CD4-positive, alpha-beta T cell (primary cell): ENCODE measurements at regions not wholly inside any gene's neighbourhood (a gene's known extent, or its start where the extent isn't known, plus 50 kb on each side); places are given as distances from the start of the nearest gene placed in this dataset.

Source experiments
- ATAC-seq: fragments of 200-7000 bp; cut with Tn5 transposase; one replicate; pipeline ENCODE4 v1.10.0; 2022; ENCODE audit warnings: mild to moderate bottlenecking; ENCODE audit not compliant: poor library complexity
- CTCF ChIA-PET: fragments of 350-600 bp; sonication (Branson Sonifier 250); formaldehyde crosslinking; loops from one replicate; lab custom pipeline; 2021; ENCODE audit warnings: antibody characterized with exemption, inconsistent platforms; lab: Charles Lee
- POLR2A ChIA-PET: fragments of 350-600 bp; sonication (Branson Sonifier 250); formaldehyde crosslinking; loops from one replicate; lab custom pipeline; 2021; ENCODE audit warnings: antibody characterized with exemption, inconsistent platforms; lab: Charles Lee
- DNase-seq, 14 experiments: peaks; one replicate each; pipeline ENCODE4 v3.0.0-alpha.2; 2013 to 2020; ENCODE audit warnings: mixed read lengths in 2 of 14
- H3K27ac ChIP-seq, 2 donors: one replicate each; pipeline versions ENCODE4 v1.5.1 to v1.7.0; 2013; ENCODE audit warnings: low read length in 2 of 2, low read depth in 1 of 2, mild to moderate bottlenecking in 1 of 2
- H3K27me3 ChIP-seq, 2 experiments: 1 replicate in 1 of 2; 2 replicates in 1 of 2; pipeline versions ENCODE4 v1.6.1 to v1.7.0; 2013; ENCODE audit warnings: low read length in 2 of 2, control low read depth in 1 of 2, mild to moderate bottlenecking in 1 of 2, moderate library complexity in 1 of 2; ENCODE audit not compliant: insufficient read depth in 2 of 2, control insufficient read depth in 1 of 2
- H3K36me3 ChIP-seq: one replicate; pipeline ENCODE4 v1.6.1; 2013; ENCODE audit warnings: low read length, control low read depth; ENCODE audit not compliant: insufficient read depth
- H3K4me1 ChIP-seq: one replicate; pipeline ENCODE4 v1.6.1; 2013; ENCODE audit warnings: low read length, control low read depth; ENCODE audit not compliant: insufficient read depth
- H3K4me3 ChIP-seq: one replicate; pipeline ENCODE4 v1.5.1; 2013; ENCODE audit warnings: mild to moderate bottlenecking, low read length, moderate library complexity
- H3K9me3 ChIP-seq, 2 experiments: 1 replicate in 1 of 2; 2 replicates in 1 of 2; pipeline versions ENCODE4 v1.6.1 to v1.7.0; 2013; ENCODE audit warnings: low read length in 2 of 2, mild to moderate bottlenecking in 2 of 2, control low read depth in 1 of 2, moderate library complexity in 1 of 2; ENCODE audit not compliant: control insufficient read depth in 1 of 2, insufficient read depth in 1 of 2
- H3K27ac Mint-ChIP-seq: one replicate; pipeline ENCODE4 v1.8.0; 2020; ENCODE audit warnings: mixed read lengths
- H3K27me3 Mint-ChIP-seq: one replicate; pipeline ENCODE4 v1.8.0; 2021; ENCODE audit warnings: mixed read lengths
- H3K36me3 Mint-ChIP-seq: one replicate; pipeline ENCODE4 v1.8.0; 2021; ENCODE audit warnings: low read depth, mixed read lengths
- H3K4me1 Mint-ChIP-seq: one replicate; pipeline ENCODE4 v1.8.0; 2021; ENCODE audit warnings: low read depth, mixed read lengths
- H3K4me3 Mint-ChIP-seq: one replicate; pipeline ENCODE4 v1.8.0; 2020; ENCODE audit warnings: mild to moderate bottlenecking, mixed read lengths
- H3K9me3 Mint-ChIP-seq: one replicate; pipeline ENCODE4 v1.8.0; 2020; ENCODE audit warnings: mixed read lengths
- intact Hi-C, 2 experiments: fragments of 100-400 bp; cut with DNase I in 1 of 2; cut with micrococcal nuclease in 1 of 2; formaldehyde crosslinking; loops; one replicate each; pipeline versions ENCODE4 v1.15.1 to v1.9.0; 2023 to 2025; cut with DNase I, micrococcal nuclease
- TF ChIP-seq, protein P1 (sequence below): fragments of 200-600 bp; IDR thresholded peaks from one replicate; pipeline ENCODE4 v1.8.0; 2022; ENCODE audit warnings: antibody characterized with exemption, mild to moderate bottlenecking

DNA sequence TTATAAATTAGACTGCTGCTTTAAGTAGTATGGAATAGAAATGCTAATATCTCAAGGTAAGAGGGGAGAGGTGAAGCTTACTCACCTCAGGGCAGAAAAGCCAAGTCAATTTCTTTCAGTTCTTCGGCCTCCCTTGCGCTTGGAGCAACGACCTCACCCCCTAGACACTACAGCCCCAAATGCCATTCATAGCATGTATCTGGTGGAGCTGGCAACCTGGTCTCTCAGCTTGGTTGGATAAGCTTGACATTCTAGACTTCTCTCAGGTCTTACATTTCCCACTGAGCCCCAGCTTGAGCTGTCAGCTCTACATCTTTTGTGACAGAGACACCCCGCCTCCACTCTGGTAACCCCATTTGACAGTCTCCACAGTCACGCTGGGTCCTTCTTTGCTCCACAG is 154.9 kb downstream of the ZNF608 start:
- Mint-ChIP-seq H3K27ac (no peak overlapping the region), H3K4me3 (no peak overlapping the region), H3K27me3 (peaks cover 7% of the 10 kb centered on the region), H3K4me1 (no peaks in the 10 kb centered on the region), H3K9me3 (peaks cover 5% of the 10 kb centered on the region), H3K36me3 (no peaks in the 10 kb centered on the region)
- Histone ChIP-seq H3K27me3 (no peaks in the 10 kb centered on the region), H3K9me3 (peaks cover 0 to 4% of the 10 kb centered on the region in 2 experiments), H3K4me3 (no peak overlapping the region), H3K4me1 (no peaks in the 10 kb centered on the region), H3K27ac (no peak overlapping the region), H3K36me3 (no peaks in the 10 kb centered on the region)
- POLR2A ChIA-PET = no interaction called here
- TF ChIP-seq, protein P1, sequence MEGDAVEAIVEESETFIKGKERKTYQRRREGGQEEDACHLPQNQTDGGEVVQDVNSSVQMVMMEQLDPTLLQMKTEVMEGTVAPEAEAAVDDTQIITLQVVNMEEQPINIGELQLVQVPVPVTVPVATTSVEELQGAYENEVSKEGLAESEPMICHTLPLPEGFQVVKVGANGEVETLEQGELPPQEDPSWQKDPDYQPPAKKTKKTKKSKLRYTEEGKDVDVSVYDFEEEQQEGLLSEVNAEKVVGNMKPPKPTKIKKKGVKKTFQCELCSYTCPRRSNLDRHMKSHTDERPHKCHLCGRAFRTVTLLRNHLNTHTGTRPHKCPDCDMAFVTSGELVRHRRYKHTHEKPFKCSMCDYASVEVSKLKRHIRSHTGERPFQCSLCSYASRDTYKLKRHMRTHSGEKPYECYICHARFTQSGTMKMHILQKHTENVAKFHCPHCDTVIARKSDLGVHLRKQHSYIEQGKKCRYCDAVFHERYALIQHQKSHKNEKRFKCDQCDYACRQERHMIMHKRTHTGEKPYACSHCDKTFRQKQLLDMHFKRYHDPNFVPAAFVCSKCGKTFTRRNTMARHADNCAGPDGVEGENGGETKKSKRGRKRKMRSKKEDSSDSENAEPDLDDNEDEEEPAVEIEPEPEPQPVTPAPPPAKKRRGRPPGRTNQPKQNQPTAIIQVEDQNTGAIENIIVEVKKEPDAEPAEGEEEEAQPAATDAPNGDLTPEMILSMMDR = no peak
- CTCF ChIA-PET = no interaction called here
- DNase-seq = no peak
- intact Hi-C loops = no loop called here
- no peak for ATAC-seq

DNA sequence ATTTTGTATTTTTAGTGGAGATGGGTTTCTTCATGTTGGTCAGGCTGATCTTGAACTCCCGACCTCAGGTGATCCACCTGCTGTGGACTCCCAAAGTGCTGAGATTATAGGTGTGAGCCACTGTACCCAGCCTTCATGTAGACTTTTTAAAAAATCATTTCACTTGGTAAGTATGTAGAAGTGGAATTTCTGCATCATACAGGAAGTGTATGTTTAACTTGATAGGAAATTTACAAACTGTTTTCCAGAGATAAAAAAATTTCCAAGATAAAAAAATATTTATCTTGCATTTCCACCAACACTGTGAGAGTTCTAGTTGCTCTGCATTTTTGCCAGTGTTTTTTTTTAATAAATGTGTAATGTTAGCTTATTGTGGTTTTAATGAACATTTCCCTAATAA is 155.8 kb downstream of the ZNF608 start:
- ATAC-seq = no peak
- no peak for DNase-seq
- CTCF ChIA-PET = no interaction called here
- Histone ChIP-seq H3K27me3 (no peaks in the 10 kb centered on the region), H3K36me3 (no peaks in the 10 kb centered on the region), H3K4me1 (no peaks in the 10 kb centered on the region), H3K9me3 (peaks cover 0 to 4% of the 10 kb centered on the region in 2 experiments), H3K4me3 (no peak overlapping the region), H3K27ac (no peak overlapping the region)
- TF ChIP-seq, protein P1 = no peak
- H3K4me1 Mint-ChIP-seq = no peaks in the 10 kb centered on the region
- H3K27ac Mint-ChIP-seq = no peak overlapping the region
- H3K9me3 Mint-ChIP-seq = peaks cover 5% of the 10 kb centered on the region
- intact Hi-C loops = no loop called here
- H3K4me3 Mint-ChIP-seq = no peak overlapping the region
- H3K27me3 Mint-ChIP-seq = peaks cover 7% of the 10 kb centered on the region
- no peaks in the 10 kb centered on the region for H3K36me3 Mint-ChIP-seq
- POLR2A ChIA-PET = no interaction called here

DNA sequence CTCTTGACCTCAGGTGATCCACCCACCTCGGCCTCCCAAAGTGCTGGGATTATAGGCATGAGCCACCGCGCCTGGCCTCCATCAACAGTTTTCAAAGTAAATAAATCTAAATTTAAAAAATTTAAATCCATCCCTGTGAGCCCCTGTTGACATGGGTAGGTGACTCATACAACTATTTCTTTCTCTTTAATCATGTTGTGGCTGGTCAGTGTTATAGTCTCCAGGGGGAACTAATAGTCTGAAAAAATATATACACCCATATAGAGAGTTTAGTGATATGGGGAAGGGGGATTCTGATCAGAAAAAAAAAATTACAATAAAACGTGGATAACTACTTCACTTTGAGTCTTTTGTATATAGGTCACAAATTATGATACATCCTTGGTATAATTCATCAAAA is 159.2 kb downstream of the ZNF608 start:
- Mint-ChIP-seq H3K9me3 (peaks cover 5% of the 10 kb centered on the region), H3K4me3 (no peak overlapping the region), H3K4me1 (peaks cover 20% of the 10 kb centered on the region), H3K27ac (no peak overlapping the region), H3K27me3 (no peaks in the 10 kb centered on the region), H3K36me3 (no peaks in the 10 kb centered on the region)
- H3K27me3 ChIP-seq = no peaks in the 10 kb centered on the region
- TF ChIP-seq, protein P1 = no peak
- ChIA-PET POLR2A (no interaction called here), CTCF (no interaction called here)
- DNase-seq (no peak), ATAC-seq (no peak)
- H3K9me3 ChIP-seq = no peaks in the 10 kb centered on the region
- H3K4me3 ChIP-seq = no peak overlapping the region
- H3K27ac ChIP-seq = no peak overlapping the region
- H3K36me3 ChIP-seq = no peaks in the 10 kb centered on the region
- intact Hi-C loops = no loop called here
- H3K4me1 ChIP-seq = peaks cover 3% of the 10 kb centered on the region
